HG02623 (cell line): ENCODE measurements at regions not wholly inside any gene's neighbourhood (a gene's known extent, or its start where the extent isn't known, plus 50 kb on each side); places are given as distances from the start of the nearest gene placed in this dataset.
"Not testable (repeated sequence)": the region's sequence is repeated elsewhere in the genome, so short reads cannot be mapped to it uniquely, and the experiment has no call there.

ENCODE experiments used
- ATAC-seq: cut with Tn5 transposase; IDR thresholded peaks from one replicate; pipeline ENCODE4 v1.9.1; 2021; ENCODE audit warnings: moderate library complexity; ENCODE audit not compliant: unreplicated experiment

DNA sequence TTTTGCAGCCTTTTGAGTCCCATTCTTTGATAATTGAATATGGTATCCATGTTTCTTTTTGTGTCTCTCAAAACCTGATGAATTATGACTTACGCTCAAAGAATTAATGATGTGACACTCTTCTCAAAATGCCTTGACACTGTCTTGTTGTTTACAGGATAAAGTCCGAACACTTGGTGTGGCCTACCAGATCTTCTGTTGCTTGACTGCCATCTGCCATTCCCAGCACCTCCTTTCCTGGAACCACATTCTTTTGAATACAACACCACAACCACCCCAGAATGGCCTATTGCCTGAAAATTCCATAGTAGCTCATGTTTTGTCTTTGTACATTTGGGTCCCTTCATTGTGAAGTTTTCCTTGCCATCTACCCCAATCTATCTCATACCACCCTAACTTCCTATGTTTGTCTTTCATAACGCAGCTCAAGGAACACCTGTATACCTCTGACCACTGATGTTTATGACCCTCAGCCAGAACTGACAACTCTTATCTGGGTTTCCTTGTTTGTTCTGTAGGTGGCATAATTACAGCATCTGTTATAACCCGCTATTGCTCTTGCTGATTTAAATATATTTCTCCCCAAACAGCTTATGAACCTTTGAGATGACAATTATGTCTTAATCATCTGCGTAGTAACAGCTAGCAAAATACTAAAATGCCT, 991.3 kb downstream of the RAB28 start:
- ATAC-seq = no peak

- ATAC-seq = no peak
Observed at GRCh38 chr4:12488672-12489071, 995.5 kb downstream of the RAB28 start.

GRCh38 chr4:12487000-12487399, 997.1 kb downstream of the RAB28 start:
- ATAC-seq = no peak

GRCh38 chr4:12472087-12472486, 1012.1 kb downstream of the RAB28 start:
- no peak for ATAC-seq

- ATAC-seq = no peak
Observed at GRCh38 chr4:12471193-12471592, 1012.9 kb downstream of the RAB28 start.

GRCh38 chr4:12461576-12461975, 1022.6 kb downstream of the RAB28 start:
- ATAC-seq = not testable (repeated sequence)

DNA sequence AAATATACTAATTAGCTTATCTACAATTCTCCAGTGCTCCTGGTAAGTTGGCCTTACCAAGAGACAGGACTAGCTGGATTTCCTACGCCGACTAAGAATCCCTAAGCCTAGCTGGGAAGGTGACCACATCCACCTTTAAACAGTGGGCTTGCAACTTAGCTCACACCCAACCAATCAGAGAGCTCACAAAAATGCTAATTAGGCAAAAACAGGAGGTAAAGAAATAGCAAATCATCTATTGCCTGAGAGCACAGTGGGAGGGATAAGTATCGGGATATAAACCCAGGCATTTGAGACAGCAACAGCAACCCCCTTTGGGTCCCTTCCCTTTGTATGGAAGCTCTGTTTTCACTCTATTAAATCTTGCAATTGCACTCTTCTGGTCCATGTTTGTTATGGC, 1025.0 kb downstream of the RAB28 start:
- no peak for ATAC-seq

GRCh38 chr4:12458621-12459020, 1025.5 kb downstream of the RAB28 start:
- ATAC-seq = no peak

DNA sequence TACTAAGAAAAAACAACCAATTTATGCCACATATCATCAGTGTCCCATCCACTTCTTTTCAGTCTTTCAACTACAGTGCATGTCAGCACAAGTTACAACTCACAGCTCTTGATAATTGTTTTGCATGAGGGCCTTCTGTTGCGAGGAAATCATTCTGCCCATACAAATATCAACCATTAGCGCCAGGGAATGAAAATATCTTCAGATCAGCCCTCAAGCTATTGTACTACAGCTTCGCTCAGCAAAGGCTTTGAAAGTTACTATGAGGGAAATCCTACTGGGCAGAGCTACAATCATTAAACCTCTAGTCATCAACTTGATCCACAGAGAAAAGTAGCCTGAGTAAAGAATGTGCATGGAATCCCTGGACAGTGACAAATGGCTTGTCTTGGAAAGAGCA, 1023.6 kb upstream of the HS3ST1 start:
- no peak for ATAC-seq

GRCh38 chr4:12447451-12447850, 1018.8 kb upstream of the HS3ST1 start:
- ATAC-seq = no peak

- no peak for ATAC-seq
Observed at GRCh38 chr4:12446657-12447185, 1018.0 kb upstream of the HS3ST1 start.

DNA sequence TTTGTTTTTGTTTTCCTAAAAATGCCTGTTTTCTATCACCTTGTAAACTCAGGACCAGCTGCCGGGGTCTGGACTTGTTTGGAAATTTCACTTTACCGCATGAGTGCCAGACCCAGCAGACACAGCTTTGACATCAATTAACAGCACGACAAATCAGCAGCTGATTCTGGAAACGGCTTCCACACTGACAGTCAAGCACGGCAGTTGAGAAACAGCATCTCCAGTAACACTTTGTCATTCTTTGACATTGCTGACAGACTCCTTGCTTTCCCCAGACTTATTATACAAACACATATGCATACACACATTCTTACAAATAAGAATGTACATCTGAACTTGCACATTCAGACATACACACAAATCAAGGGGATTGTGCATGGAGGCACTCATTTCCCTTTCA, 1017.6 kb upstream of the HS3ST1 start:
- ATAC-seq = no peak

GRCh38 chr4:12445711-12446235, 1017.1 kb upstream of the HS3ST1 start:
- ATAC-seq = no peak

DNA sequence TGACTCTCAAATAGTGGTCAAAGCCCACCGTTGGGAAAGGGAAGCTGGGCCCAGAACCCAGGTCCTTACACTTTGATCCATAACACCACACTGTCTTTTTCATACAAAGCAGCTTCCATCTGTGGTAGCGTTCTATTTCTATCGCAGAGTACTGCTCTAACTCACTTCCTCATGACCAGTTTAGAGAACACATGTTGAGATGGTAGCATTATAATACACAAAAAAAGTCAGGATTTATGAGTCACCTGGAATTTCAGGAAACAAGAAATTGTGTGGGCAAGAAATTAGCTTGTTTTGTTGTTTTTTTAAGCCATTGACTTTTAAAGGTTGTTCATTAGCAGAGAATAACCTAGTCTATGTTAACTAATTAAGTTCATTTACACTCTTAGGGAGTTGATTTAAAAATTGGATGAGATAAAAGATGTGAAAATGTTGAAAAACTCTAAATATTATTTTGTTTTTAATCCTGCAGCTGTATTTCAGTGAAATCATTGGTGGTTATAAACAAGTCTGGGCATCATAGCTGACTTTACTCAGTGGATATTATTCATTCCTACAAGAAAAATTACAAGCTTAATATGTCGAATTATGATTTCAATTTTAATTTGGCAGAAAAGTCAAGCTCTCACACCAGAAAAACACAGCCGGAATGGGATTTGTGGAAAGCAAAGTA, 1011.1 kb upstream of the HS3ST1 start:
- ATAC-seq = no peak

DNA sequence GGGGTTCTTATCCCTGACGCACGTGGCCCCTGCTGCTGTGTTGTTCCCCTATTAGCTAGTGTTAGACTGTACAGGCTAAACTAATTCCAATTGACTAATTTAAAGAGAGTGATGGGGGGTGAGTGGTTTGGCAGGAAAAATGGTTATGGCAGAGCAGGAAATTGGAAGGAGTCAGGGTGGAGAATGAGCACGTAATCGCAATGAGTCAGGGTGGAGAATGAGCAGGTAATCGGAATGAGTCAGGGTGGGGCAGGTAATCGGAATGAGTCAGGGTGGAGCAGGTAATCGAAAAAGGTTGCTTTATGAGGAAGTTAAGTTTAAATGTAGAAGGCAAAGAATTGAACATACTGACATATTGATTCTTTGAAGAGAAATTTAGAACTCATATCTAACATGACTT, 1002.6 kb upstream of the HS3ST1 start:
- not testable (repeated sequence) for ATAC-seq

GRCh38 chr4:12421364-12421763, 992.7 kb upstream of the HS3ST1 start:
- ATAC-seq = no peak

DNA sequence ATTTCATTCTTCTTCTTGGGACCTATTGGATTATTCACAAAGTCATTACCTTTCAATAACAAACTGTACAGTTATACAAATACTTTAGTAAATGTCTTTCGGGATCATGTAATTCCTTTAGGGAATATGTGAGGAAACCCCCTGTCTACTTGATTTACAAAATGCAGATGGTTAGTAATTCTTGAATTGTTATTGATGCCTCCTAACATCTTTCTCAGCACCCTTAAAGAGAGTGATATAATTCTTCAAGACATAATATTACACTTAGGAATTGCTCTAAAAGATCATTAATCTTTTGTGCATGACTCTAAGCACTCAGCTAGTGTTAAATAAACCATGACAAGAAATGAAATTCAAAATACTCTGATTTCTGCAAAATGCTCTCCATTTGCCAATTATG, 988.1 kb upstream of the HS3ST1 start:
- no peak for ATAC-seq

DNA sequence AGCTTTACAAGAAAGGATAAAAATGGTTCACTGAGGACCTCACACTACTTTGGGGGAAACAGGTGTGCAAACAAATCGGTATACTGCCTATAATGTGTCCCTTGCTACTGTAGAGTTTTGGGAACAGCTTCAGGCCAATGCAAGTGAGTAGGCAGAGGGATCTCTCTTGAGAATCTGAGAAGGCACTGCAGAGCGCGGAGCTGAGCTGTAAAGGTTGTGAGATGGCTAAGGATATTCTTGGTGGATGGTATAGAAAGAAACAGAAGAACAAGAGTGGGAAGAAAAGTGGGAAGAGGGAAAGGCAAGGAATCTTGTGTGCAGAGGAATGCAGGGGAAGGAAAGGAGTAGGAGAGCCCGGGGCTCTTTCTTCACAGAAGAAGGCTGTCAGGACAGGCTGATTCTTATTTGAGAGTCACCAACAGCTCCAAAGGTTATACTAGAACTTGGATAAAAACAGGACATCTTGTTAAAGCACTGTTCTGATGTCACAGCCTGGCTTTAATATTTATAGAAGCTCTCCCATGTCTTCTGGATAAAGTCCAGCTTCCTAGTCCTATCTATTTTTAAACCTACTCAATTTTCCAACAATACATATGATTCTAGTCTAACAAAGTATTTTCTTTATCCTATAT, 985.6 kb upstream of the HS3ST1 start:
- ATAC-seq = no peak

- no peak for ATAC-seq
Observed at GRCh38 chr4:12411072-12411471, 982.4 kb upstream of the HS3ST1 start.

GRCh38 chr4:12409507-12410190, 981.0 kb upstream of the HS3ST1 start:
- ATAC-seq = no peak

GRCh38 chr4:12408364-12408763, 979.7 kb upstream of the HS3ST1 start:
- ATAC-seq = no peak
